Activated CD8-positive, alpha-beta memory T cell treated with anti-CD3 and anti-CD28 coated beads for 24 hours (primary cell): ENCODE measurements at regions not wholly inside any gene's neighbourhood (a gene's known extent, or its start where the extent isn't known, plus 50 kb on each side); places are given as distances from the start of the nearest gene placed in this dataset.

ENCODE experiments used
- DNase-seq: peaks from one replicate; pipeline ENCODE4 v3.0.0-alpha.2; 2020

GRCh38 chr1:87636198-87636892 is 307.7 kb downstream of the LMO4 start:
- no peak for DNase-seq

- DNase-seq = no peak
These were observed 310.0 kb downstream of the LMO4 start for GRCh38 chr1:87638636-87639035.

GRCh38 chr1:87641996-87642395 is 313.3 kb downstream of the LMO4 start:
- DNase-seq = no peak

GRCh38 chr1:87642581-87643221 is 314.0 kb downstream of the LMO4 start:
- DNase-seq = no peak

- no peak for DNase-seq
These were observed 315.4 kb downstream of the LMO4 start for GRCh38 chr1:87644033-87644578.

- DNase-seq = no peak
These were observed 316.0 kb downstream of the LMO4 start for GRCh38 chr1:87644579-87645190.

GRCh38 chr1:87647430-87648177 is 318.9 kb downstream of the LMO4 start:
- DNase-seq = no peak

GRCh38 chr1:87648323-87649119 is 319.8 kb downstream of the LMO4 start:
- no peak for DNase-seq

GRCh38 chr1:87650306-87650705 is 321.6 kb downstream of the LMO4 start:
- DNase-seq = no peak

GRCh38 chr1:87652176-87652575 is 323.5 kb downstream of the LMO4 start:
- DNase-seq = no peak

- no peak for DNase-seq
These were observed 336.5 kb downstream of the LMO4 start for GRCh38 chr1:87665151-87665550.

GRCh38 chr1:87666681-87667080 is 338.0 kb downstream of the LMO4 start:
- no peak for DNase-seq

- no peak for DNase-seq
These were observed 341.0 kb downstream of the LMO4 start for GRCh38 chr1:87669674-87670073.

GRCh38 chr1:87673309-87673708 is 344.6 kb downstream of the LMO4 start:
- no peak for DNase-seq

GRCh38 chr1:87673748-87674147 is 345.1 kb downstream of the LMO4 start:
- no peak for DNase-seq

GRCh38 chr1:87674791-87675190 is 346.1 kb downstream of the LMO4 start:
- no peak for DNase-seq

GRCh38 chr1:87678266-87678665 is 349.6 kb downstream of the LMO4 start:
- DNase-seq = no peak

GRCh38 chr1:87682565-87682964 is 353.9 kb downstream of the LMO4 start:
- DNase-seq = no peak

- DNase-seq = no peak
These were observed 354.7 kb downstream of the LMO4 start for GRCh38 chr1:87683196-87683956.

GRCh38 chr1:87684194-87684593 is 355.5 kb downstream of the LMO4 start:
- DNase-seq = no peak

GRCh38 chr1:87684713-87685205 is 356.1 kb downstream of the LMO4 start:
- DNase-seq = no peak
